Stomach (tissue), 4 donors: ENCODE measurements at regions not wholly inside any gene's neighbourhood (a gene's known extent, or its start where the extent isn't known, plus 50 kb on each side); places are given as distances from the start of the nearest gene placed in this dataset.

Experiments
- CTCF ChIP-seq, 7 experiments: fragments of 450-650 bp in 4 of 7; fragments of 200-600 bp in 3 of 7; sonication (generic) in 3 of 7; IDR thresholded peaks; one replicate each; pipeline ENCODE4 v1.5.1; 2016 to 2019; ENCODE audit warnings: antibody characterized with exemption in 7 of 7, control low read depth in 2 of 7, mild to moderate bottlenecking in 1 of 7
- EP300 ChIP-seq: sonication (generic); formaldehyde crosslinking; IDR thresholded peaks from one replicate; pipeline ENCODE4 v1.6.1; 2017; ENCODE audit warnings: antibody characterized with exemption
- POLR2A ChIP-seq, 4 donors: fragments of 450-650 bp; IDR thresholded peaks; one replicate each; pipeline ENCODE4 v1.6.1; 2016; ENCODE audit warnings: antibody characterized with exemption in 4 of 4, control low read depth in 2 of 4, mild to moderate bottlenecking in 1 of 4, moderate library complexity in 1 of 4
- POLR2AphosphoS5 ChIP-seq, 3 donors: sonication (generic); formaldehyde crosslinking; IDR thresholded peaks; one replicate each; pipeline ENCODE4 v1.6.1; 2016; ENCODE audit warnings: antibody characterized with exemption in 3 of 3

DNA sequence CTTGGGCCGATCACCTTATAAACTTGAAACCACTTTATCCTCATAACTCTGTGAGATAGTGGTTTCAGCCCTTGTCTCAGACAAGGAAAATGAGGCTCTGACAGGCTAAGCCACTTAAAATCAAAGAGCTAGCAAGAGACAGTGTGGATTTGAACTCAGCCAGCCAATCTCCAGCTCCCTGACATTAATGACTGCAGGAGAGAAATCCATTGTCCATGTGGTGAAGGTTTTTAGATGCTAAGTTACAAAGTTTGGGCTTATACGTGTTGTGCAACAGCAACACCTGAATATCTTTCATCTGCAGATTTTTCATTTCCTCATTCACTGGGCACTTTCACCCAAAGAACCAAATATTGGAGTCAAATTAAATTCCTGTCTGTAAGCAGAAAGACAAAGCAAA is 501.3 kb downstream of the GRIN2A start:
- TF ChIP-seq CTCF (IDR thresholded peaks at IDR 0.05) (no peak), POLR2A (IDR thresholded peaks at IDR 0.05) (no peak), POLR2AphosphoS5 (IDR thresholded peaks at IDR 0.05) (no peak), EP300 (no peak)
